Heart left ventricle (tissue), 13 donors: ENCODE measurements at regions not wholly inside any gene's neighbourhood (a gene's known extent, or its start where the extent isn't known, plus 50 kb on each side); places are given as distances from the start of the nearest gene placed in this dataset.

ENCODE experiments used
- CTCF ChIP-seq, 12 donors: fragments of 200-600 bp; sonication (generic) in 4 of 12; IDR thresholded peaks; one replicate each; pipeline versions ENCODE4 v1.5.0 to v1.8.0; 2018 to 2022; ENCODE audit warnings: antibody characterized with exemption in 12 of 12, mild to moderate bottlenecking in 5 of 12
- POLR2A ChIP-seq, 2 donors: fragments of 450-650 bp; IDR thresholded peaks; one replicate each; pipeline ENCODE4 v1.6.1; 2017; ENCODE audit warnings: antibody characterized with exemption in 2 of 2, mild to moderate bottlenecking in 2 of 2, moderate library complexity in 2 of 2
- donor health status: ischemic (EF 13 %, LVEDD 7.1; RV severe dilation, severe dysfunction).
- donor health status: DM: no; HTN: yes; CAD: no.
- donor health status: DM: no; HTN: no; CAD: no.
- donor health status: ischemic (EF 25% LVEDD 6.9; RV normal size, moderate dysfunction).
- donor health status: ischemic (EF 25% LVEDD 5.7; RV mildly dilated, moderate dysfunction).
- donor health status: ischemic (EF 35%, LVEDD 5.7; RV mildly dilated, moderate dysfunction).
- donor health status: nonischemic (EF 11% LVEDD 7.7; RV severe dilation, severe dysfunction).
- donor health status: DM: yes; HTN: yes; CAD: no.
- donor health status: PGD.
- donor health status: ischemic (EF 29% LVEDD 5.4; RV normal size, mild dysfunction).
- donor health status: nonischemic (EF 23%, LVEDD 6.1; RV moderate dilation, normal function).

- no peak for TF ChIP-seq CTCF (IDR thresholded peaks at IDR 0.05)
- TF ChIP-seq POLR2A (IDR thresholded peaks at IDR 0.05) = no peak
These were observed 723.2 kb downstream of the EPM2A start for GRCh38 chr6:145012039-145012662.
